WTC11 (cell line): ENCODE measurements at regions not wholly inside any gene's neighbourhood (a gene's known extent, or its start where the extent isn't known, plus 50 kb on each side); places are given as distances from the start of the nearest gene placed in this dataset.

ENCODE experiments used
- ATAC-seq: fragments of 200-7000 bp; cut with Tn5 transposase; 2 replicates; pipeline ENCODE4 v1.10.0; 2021; ENCODE audit warnings: mild to moderate bottlenecking, moderate library complexity
- CTCF ChIA-PET: fragments of 300-600 bp; sonication (Branson Sonifier 250); formaldehyde crosslinking; loops from one replicate; lab custom pipeline; 2021; ENCODE audit warnings: antibody characterized with exemption; lab: Charles Lee
- POLR2A ChIA-PET: fragments of 350-600 bp; sonication (Branson Sonifier 250); formaldehyde crosslinking; loops from one replicate; lab custom pipeline; 2021; ENCODE audit warnings: antibody characterized with exemption; lab: Charles Lee
- DNase-seq: peaks from one replicate; pipeline ENCODE4 v3.0.0; 2021; ENCODE audit warnings: low spot score
- H3K27ac Mint-ChIP-seq: 2 replicates; pipeline ENCODE4 v1.8.0; 2021; ENCODE audit warnings: mixed read lengths
- H3K27me3 Mint-ChIP-seq: 2 replicates; pipeline ENCODE4 v1.8.0; 2021; ENCODE audit warnings: low read depth, mild to moderate bottlenecking, moderate library complexity, mixed read lengths
- H3K36me3 Mint-ChIP-seq: 2 replicates; pipeline ENCODE4 v1.8.0; 2021; ENCODE audit warnings: mixed read lengths
- H3K4me1 Mint-ChIP-seq: 2 replicates; pipeline ENCODE4 v1.8.0; 2022; ENCODE audit warnings: mixed read lengths
- H3K4me3 Mint-ChIP-seq: 2 replicates; pipeline ENCODE4 v1.8.0; 2021; ENCODE audit warnings: mild to moderate bottlenecking, moderate library complexity, mixed read lengths
- H3K9me3 Mint-ChIP-seq: 2 replicates; pipeline ENCODE4 v1.8.0; 2021; ENCODE audit warnings: mixed read lengths
- ELF4 ChIP-seq: sonication (generic); formaldehyde crosslinking; IDR thresholded peaks from 2 replicates; pipeline ENCODE4 v1.8.1; 2022; ENCODE audit warnings: low read depth, mild to moderate bottlenecking, moderate library complexity, missing genetic modification reagents
- MXD4 ChIP-seq: fragments of 250-450 bp; sonication (Bioruptor Pico); IDR thresholded peaks from 2 replicates; pipeline ENCODE4 v1.8.0; 2021; ENCODE audit warnings: mild to moderate bottlenecking, moderate library complexity, borderline replicate concordance
- MYBL2 ChIP-seq: sonication (generic); formaldehyde crosslinking; IDR thresholded peaks from 2 replicates; pipeline ENCODE4 v1.8.1; 2023; ENCODE audit warnings: mild to moderate bottlenecking, moderate library complexity, missing genetic modification reagents
- RELA ChIP-seq: sonication (generic); formaldehyde crosslinking; IDR thresholded peaks from 2 replicates; pipeline ENCODE4 v1.8.1; 2022; ENCODE audit warnings: missing genetic modification reagents, mild to moderate bottlenecking, borderline replicate concordance
- TCF7 ChIP-seq: sonication (generic); formaldehyde crosslinking; IDR thresholded peaks from 2 replicates; pipeline ENCODE4 v1.8.0; 2022; ENCODE audit warnings: mild to moderate bottlenecking, low read depth, missing genetic modification reagents, moderate library complexity
- TEAD4 ChIP-seq: sonication (generic); formaldehyde crosslinking; IDR thresholded peaks from 2 replicates; pipeline ENCODE4 v1.8.0; 2022; ENCODE audit warnings: mild to moderate bottlenecking, missing genetic modification reagents
- ZNF219 ChIP-seq: sonication (generic); formaldehyde crosslinking; IDR thresholded peaks from 2 replicates; pipeline ENCODE4 v1.8.0; 2023; ENCODE audit warnings: missing genetic modification reagents, mild to moderate bottlenecking, borderline replicate concordance
- ZNF416 ChIP-seq: fragments of 250-450 bp; sonication (Bioruptor Pico); IDR thresholded peaks from 2 replicates; pipeline ENCODE4 v1.9.0; 2021; ENCODE audit warnings: mild to moderate bottlenecking, inconsistent platforms
- TF ChIP-seq, protein P1 (sequence below): sonication (generic); formaldehyde crosslinking; IDR thresholded peaks from 2 replicates; pipeline ENCODE4 v1.8.1; 2023; ENCODE audit warnings: mild to moderate bottlenecking, missing genetic modification reagents, moderate library complexity
- TF ChIP-seq, protein P2 (sequence below): fragments of 250-450 bp; sonication (Bioruptor Pico); IDR thresholded peaks from 2 replicates; pipeline ENCODE4 v1.9.0; 2021; ENCODE audit warnings: mild to moderate bottlenecking
- TF ChIP-seq, protein P3 (sequence below): sonication (generic); formaldehyde crosslinking; IDR thresholded peaks from 2 replicates; pipeline ENCODE4 v1.8.0; 2023; ENCODE audit warnings: missing genetic modification reagents, mild to moderate bottlenecking, borderline replicate concordance
- TF ChIP-seq, protein P4 (sequence below): fragments of 250-450 bp; sonication (Bioruptor Pico); conservative IDR thresholded peaks from 2 replicates; pipeline ENCODE4 v1.9.0; 2021; ENCODE audit warnings: mild to moderate bottlenecking
- TF ChIP-seq, protein P5 (sequence below): sonication (generic); formaldehyde crosslinking; IDR thresholded peaks from 2 replicates; pipeline ENCODE4 v1.8.1; 2023; ENCODE audit warnings: mild to moderate bottlenecking, missing genetic modification reagents, moderate library complexity

DNA sequence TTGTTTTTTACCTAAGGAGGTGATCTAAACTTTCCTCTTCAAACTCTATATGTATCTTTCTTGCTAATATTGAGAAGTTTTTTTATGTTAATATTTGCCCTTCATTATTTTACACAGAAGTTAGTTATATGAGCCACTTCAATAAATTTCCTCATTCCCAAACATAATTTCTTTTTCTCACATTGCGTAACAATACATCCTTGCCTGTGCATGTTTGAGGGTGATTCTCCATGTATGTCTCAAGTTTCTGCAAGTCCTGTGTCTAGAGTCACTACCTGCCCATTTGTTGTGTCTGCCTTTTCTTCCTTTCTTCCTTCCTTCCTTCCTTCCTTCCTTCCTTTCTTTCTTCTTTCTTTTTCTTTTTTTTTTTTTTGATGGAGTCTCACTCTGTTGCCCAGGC, 2057.9 kb downstream of the PCDH7 start:
- TF ChIP-seq, protein P1, sequence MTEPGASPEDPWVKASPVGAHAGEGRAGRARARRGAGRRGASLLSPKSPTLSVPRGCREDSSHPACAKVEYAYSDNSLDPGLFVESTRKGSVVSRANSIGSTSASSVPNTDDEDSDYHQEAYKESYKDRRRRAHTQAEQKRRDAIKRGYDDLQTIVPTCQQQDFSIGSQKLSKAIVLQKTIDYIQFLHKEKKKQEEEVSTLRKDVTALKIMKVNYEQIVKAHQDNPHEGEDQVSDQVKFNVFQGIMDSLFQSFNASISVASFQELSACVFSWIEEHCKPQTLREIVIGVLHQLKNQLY (CRISPR knock-in tag): no peak
- TF ChIP-seq RELA (no peak), MXD4 (CRISPR knock-in tag) (no peak), ELF4 (CRISPR knock-in tag) (no peak), TCF7 (no peak), ZNF219 (CRISPR knock-in tag) (no peak), ZNF416 (no peak)
- TF ChIP-seq, protein P2, sequence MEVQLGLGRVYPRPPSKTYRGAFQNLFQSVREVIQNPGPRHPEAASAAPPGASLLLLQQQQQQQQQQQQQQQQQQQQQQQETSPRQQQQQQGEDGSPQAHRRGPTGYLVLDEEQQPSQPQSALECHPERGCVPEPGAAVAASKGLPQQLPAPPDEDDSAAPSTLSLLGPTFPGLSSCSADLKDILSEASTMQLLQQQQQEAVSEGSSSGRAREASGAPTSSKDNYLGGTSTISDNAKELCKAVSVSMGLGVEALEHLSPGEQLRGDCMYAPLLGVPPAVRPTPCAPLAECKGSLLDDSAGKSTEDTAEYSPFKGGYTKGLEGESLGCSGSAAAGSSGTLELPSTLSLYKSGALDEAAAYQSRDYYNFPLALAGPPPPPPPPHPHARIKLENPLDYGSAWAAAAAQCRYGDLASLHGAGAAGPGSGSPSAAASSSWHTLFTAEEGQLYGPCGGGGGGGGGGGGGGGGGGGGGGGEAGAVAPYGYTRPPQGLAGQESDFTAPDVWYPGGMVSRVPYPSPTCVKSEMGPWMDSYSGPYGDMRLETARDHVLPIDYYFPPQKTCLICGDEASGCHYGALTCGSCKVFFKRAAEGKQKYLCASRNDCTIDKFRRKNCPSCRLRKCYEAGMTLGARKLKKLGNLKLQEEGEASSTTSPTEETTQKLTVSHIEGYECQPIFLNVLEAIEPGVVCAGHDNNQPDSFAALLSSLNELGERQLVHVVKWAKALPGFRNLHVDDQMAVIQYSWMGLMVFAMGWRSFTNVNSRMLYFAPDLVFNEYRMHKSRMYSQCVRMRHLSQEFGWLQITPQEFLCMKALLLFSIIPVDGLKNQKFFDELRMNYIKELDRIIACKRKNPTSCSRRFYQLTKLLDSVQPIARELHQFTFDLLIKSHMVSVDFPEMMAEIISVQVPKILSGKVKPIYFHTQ (CRISPR knock-in tag): no peak
- TF ChIP-seq, protein P3, sequence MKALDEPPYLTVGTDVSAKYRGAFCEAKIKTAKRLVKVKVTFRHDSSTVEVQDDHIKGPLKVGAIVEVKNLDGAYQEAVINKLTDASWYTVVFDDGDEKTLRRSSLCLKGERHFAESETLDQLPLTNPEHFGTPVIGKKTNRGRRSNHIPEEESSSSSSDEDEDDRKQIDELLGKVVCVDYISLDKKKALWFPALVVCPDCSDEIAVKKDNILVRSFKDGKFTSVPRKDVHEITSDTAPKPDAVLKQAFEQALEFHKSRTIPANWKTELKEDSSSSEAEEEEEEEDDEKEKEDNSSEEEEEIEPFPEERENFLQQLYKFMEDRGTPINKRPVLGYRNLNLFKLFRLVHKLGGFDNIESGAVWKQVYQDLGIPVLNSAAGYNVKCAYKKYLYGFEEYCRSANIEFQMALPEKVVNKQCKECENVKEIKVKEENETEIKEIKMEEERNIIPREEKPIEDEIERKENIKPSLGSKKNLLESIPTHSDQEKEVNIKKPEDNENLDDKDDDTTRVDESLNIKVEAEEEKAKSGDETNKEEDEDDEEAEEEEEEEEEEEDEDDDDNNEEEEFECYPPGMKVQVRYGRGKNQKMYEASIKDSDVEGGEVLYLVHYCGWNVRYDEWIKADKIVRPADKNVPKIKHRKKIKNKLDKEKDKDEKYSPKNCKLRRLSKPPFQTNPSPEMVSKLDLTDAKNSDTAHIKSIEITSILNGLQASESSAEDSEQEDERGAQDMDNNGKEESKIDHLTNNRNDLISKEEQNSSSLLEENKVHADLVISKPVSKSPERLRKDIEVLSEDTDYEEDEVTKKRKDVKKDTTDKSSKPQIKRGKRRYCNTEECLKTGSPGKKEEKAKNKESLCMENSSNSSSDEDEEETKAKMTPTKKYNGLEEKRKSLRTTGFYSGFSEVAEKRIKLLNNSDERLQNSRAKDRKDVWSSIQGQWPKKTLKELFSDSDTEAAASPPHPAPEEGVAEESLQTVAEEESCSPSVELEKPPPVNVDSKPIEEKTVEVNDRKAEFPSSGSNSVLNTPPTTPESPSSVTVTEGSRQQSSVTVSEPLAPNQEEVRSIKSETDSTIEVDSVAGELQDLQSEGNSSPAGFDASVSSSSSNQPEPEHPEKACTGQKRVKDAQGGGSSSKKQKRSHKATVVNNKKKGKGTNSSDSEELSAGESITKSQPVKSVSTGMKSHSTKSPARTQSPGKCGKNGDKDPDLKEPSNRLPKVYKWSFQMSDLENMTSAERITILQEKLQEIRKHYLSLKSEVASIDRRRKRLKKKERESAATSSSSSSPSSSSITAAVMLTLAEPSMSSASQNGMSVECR (CRISPR knock-in tag): no peak
- TF ChIP-seq, protein P4, sequence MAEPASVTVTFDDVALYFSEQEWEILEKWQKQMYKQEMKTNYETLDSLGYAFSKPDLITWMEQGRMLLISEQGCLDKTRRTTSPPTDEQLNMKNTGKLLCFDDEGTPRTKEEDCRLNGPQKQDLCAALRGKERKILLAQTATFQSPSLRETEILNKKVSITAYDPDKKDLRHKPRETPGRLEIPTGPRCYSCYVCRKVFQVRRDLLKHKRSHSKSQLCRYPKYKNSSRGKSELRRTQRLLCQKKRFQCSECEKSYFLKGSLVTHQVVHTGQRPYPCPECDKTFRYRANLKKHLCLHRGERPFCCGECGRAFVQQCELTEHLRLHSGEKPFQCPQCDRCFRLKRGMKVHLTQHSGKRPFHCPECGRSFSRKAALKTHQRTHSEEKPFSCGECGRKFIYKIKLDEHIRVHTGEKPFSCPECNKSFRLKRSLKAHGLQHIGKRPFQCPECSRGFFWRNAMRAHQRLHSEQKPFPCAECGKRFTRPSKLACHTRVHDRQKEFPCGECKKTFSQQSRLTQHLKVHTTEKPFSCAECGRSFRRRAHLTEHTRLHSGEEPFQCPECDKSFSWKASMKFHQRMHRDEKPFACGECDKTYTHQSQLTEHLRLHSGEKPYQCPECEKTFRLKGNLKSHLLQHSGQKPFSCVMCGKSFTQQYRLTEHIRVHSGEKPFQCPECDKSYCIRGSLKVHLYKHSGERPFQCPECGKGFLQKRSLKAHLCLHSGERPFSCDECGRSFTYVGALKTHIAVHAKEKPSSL (CRISPR knock-in tag): no peak
- no peaks in the 10 kb centered on the region for H3K36me3 Mint-ChIP-seq
- peaks cover 11% of the 10 kb centered on the region for H3K9me3 Mint-ChIP-seq
- DNase-seq (no peak), ATAC-seq (no peak)
- peaks cover 12% of the 10 kb centered on the region for H3K4me1 Mint-ChIP-seq
- ChIA-PET CTCF (no interaction called here), POLR2A (interaction anchor here (0.7 kb wide), 1 partner anchor 600 kb away, joined by 5 read pairs; no protein-coding TSS in a partner anchor)
- H3K4me3 Mint-ChIP-seq: no peak overlapping the region
- no peak overlapping the region for H3K27ac Mint-ChIP-seq
- no peaks in the 10 kb centered on the region for H3K27me3 Mint-ChIP-seq

DNA sequence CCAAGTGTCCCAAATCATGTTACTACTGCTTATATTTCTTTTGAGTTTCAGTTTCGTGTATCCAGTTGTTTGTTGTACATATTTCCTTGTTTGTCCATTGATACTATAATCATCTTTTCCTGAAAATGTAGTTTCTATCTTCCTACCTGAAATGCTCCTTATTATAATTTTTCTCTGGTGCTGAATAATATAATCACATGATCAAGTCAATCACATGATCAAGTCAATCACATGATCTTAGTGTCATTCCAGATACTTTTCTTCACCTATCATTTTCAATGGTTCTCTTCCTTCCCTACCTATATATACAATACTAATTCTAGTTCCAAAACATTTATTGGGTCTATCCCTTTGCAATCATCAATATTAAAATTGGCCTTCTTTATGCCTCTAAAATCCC, 2058.8 kb downstream of the PCDH7 start:
- ATAC-seq (no peak), DNase-seq (no peak)
- no peak overlapping the region for H3K27ac Mint-ChIP-seq
- no peaks in the 10 kb centered on the region for H3K27me3 Mint-ChIP-seq
- TF ChIP-seq MYBL2 (no peak), TEAD4 (CRISPR knock-in tag) (no peak)
- TF ChIP-seq, protein P5, sequence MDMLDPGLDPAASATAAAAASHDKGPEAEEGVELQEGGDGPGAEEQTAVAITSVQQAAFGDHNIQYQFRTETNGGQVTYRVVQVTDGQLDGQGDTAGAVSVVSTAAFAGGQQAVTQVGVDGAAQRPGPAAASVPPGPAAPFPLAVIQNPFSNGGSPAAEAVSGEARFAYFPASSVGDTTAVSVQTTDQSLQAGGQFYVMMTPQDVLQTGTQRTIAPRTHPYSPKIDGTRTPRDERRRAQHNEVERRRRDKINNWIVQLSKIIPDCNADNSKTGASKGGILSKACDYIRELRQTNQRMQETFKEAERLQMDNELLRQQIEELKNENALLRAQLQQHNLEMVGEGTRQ (CRISPR knock-in tag): 0 out of 2 replicates have a peak, but pooled peaks have one; percentile 18
- ChIA-PET CTCF (no interaction called here), POLR2A (no interaction called here)
- peaks cover 12% of the 10 kb centered on the region for H3K4me1 Mint-ChIP-seq
- H3K36me3 Mint-ChIP-seq: no peaks in the 10 kb centered on the region
- peaks cover 17% of the 10 kb centered on the region for H3K9me3 Mint-ChIP-seq
- no peak overlapping the region for H3K4me3 Mint-ChIP-seq
